AG09319 (cell line): ENCODE measurements at regions not wholly inside any gene's neighbourhood (a gene's known extent, or its start where the extent isn't known, plus 50 kb on each side); places are given as distances from the start of the nearest gene placed in this dataset.

Experiments
- DNase-seq: peaks from one replicate; pipeline ENCODE4 v3.0.0-alpha.2; 2010; ENCODE audit warnings: low read depth; ENCODE audit errors: extremely low read depth
- TF ChIP-seq, protein P1 (sequence below): IDR thresholded peaks from 2 replicates; pipeline ENCODE4 v1.5.1; 2011; ENCODE audit warnings: low read depth, mild to moderate bottlenecking, inconsistent platforms, low read length, moderate library complexity

DNA sequence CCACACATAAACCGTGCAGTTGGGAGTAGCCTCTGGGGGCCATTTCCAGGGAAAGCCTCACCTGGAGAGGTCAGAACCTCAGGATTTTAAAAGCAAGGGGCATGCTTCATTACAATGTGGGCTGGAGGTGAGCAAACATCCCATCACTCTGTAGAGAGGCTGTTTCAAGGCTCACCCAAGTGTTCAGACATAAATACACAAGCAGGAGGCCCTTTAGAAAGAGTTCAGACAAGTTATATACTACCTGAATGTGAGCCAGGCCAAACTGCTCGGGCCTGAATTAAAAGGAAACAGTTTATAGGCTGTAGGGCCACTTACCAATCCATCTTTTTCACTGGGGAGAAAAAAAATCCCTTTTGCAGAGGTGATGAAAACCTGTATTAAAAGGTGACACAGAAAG is 540.0 kb upstream of the ZEB2 start:
- no peak for DNase-seq
- TF ChIP-seq, protein P1, sequence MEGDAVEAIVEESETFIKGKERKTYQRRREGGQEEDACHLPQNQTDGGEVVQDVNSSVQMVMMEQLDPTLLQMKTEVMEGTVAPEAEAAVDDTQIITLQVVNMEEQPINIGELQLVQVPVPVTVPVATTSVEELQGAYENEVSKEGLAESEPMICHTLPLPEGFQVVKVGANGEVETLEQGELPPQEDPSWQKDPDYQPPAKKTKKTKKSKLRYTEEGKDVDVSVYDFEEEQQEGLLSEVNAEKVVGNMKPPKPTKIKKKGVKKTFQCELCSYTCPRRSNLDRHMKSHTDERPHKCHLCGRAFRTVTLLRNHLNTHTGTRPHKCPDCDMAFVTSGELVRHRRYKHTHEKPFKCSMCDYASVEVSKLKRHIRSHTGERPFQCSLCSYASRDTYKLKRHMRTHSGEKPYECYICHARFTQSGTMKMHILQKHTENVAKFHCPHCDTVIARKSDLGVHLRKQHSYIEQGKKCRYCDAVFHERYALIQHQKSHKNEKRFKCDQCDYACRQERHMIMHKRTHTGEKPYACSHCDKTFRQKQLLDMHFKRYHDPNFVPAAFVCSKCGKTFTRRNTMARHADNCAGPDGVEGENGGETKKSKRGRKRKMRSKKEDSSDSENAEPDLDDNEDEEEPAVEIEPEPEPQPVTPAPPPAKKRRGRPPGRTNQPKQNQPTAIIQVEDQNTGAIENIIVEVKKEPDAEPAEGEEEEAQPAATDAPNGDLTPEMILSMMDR = no peak

DNA sequence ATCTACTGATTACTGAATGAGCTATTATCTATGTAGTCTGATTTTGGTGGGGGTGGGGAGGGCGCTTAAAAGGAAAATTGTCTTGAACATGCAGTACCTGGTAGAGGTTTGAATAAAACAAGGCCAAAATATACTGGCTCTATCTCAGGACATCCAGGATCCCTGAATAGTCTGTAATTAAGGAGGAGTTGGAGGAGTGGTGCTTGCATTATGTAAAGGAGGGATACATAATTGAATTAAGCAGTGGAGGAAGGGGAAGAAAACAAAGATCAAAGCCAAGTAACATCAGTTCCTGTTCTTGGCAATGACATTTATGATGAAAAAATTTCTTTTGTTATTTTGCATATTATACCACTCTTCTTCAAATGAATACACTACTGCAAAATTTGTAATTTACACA is 539.4 kb upstream of the ZEB2 start:
- DNase-seq = no peak

DNA sequence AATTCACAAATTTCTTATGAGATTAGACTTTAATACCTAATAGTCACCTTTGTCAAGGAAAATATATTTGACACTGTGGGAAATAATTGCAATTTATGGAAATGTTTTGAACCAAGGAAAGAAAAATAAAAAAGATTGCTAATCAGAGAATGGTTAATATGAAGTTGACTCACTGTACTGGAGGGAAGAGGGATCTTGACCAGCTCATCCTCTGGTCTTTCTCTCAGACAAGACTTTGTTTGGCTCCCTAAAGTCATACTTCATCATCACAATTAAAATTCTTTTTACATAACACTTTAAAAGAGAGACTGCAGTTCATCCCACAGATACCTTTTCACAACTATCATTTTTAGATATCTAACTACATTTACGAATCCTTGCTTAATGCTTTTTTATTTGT is 538.5 kb upstream of the ZEB2 start:
- no peak for DNase-seq
- TF ChIP-seq, protein P1 = no peak

More for the DNA sequence above, 539.4 kb upstream of the ZEB2 start:
- TF ChIP-seq, protein P1 = no peak

DNA sequence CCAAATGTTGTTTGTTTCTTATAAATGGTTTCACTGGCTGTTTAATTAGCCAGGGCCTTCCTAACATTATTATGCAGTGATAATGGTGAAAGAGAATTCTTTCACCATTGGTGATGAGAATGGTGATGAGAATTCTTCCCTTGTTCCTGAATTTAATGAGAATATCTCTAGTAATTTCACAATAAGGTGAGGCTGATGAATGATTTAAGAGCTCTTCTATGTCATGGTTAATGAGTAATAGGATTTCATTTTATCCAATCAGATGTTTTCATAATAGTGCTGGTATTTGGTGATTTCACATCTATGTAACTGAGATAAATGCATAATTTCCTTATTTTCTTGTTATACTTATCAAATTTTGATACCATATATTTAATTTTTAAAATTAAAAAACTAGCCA is 535.7 kb upstream of the ZEB2 start:
- DNase-seq = no peak
- TF ChIP-seq, protein P1 = no peak

DNA sequence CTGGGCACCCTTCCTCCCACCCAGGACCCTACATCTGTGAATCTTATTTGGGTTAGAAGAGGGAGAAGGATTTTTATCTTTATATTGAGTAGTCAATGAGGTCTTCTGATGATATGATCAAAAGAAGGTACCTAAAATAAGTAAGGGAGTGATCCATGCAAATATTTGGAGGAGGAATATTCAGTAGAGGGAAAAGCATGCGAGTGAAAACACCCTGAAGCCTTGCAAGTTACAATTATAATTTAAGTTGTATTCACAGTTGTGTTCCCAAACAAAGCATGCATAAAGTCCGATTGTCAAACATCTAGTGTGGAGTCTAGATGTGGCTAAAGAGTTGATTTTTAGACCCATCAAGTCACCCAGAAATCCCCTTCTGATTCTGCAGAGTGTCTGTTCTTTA is 530.2 kb upstream of the ZEB2 start:
- DNase-seq = no peak
- TF ChIP-seq, protein P1 = no peak

DNA sequence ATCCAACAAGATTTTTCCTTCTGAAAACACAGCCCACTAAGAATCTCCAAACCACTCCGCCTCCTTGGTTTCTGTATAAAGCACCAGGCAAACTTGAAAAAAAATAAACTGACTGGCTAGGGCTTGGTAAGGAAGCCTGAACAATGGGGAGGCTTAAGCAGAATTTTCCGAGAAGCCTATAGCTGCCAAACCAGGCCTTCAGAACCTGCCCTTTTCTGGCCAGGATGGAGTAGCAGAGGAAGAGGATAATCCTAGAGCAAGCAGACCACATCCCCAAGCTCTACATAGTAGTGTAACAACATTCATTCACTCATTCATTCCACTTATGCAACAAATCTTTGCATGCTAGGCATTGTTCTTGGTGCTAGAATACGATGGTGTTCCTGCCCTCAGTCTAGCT is 529.6 kb upstream of the ZEB2 start:
- TF ChIP-seq, protein P1 = no peak
- no peak for DNase-seq

DNA sequence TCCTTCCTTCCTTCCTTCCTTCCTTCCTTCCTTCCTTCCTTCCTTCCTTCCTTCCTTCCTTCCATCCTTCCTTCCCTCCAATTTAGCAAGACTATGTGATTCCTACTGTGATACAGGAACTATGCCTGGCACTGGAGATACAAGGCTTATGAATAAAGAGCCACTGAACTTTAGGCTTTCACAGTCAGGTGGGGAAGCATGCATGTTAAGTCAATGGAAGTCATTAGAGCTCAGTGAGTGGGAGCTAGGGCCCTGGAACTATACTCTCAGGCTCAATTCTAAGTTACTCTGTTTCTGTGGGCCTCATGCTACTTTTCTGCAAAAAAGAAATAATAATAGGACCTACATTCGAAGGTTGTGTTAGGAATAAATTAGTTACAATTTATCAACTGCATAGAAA is 527.6 kb upstream of the ZEB2 start:
- DNase-seq = no peak
- TF ChIP-seq, protein P1 = no peak
